ENCODE measurements at regions not wholly inside any gene's neighbourhood (a gene's known extent, or its start where the extent isn't known, plus 50 kb on each side); places are given as distances from the start of the nearest gene placed in this dataset.

DNA sequence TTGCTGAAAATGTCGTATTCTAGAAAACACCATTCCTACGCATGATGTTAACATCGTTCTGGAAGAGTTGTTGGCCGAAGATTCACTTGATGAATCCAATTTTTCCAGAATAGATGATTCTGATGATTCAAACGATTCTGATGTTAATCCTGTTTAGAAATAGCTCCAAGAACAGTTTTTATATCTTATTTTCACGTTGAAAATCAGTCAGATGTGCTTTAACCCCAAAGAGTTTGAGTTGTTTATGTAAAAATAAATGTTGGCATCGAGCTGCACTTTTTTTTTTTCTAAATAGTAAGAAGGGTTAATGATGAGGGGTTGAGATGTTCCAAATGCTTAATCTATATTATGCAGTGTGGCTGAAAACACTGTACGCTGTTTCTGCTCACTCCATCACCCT, 99.9 kb upstream of the LINC00305 start:
- Histone ChIP-seq H3K9me3 (ENCODE audit: insufficient read depth, low read length) (no peaks in the 10 kb centered on the region), H3K36me3 (ENCODE audit: low read length) (no peaks in the 10 kb centered on the region), H3K79me2 (ENCODE audit: insufficient read depth, low read length) (no peaks in the 10 kb centered on the region), H3K9me2 (replicated peaks; ENCODE audit: insufficient read depth, low read length) (no peaks in the 10 kb centered on the region), H2AFZ (ENCODE audit: low read depth, low read length, severe bottlenecking) (no peak overlapping the region), H3K27ac (ENCODE audit: low read depth, low read length) (no peak overlapping the region), H3K4me2 (ENCODE audit: low read depth, low read length, poor library complexity, severe bottlenecking) (no peak overlapping the region), H3K4me3 (ENCODE audit: insufficient read depth, low read length, poor library complexity, severe bottlenecking) (no peak overlapping the region), H3K9ac (ENCODE audit: low read length) (no peak overlapping the region), H3F3A (ENCODE audit: insufficient read depth) (no peaks in the 10 kb centered on the region), H3K27me3 (ENCODE audit: low read length) (no peaks in the 10 kb centered on the region), H4K20me1 (ENCODE audit: low read depth, low read length) (no peaks in the 10 kb centered on the region)
- TF ChIP-seq EZH2phosphoT487 (conservative IDR thresholded peaks at IDR 0.05; ENCODE audit: low read length) (no peak), CTCF (IDR thresholded peaks at IDR 0.05; ENCODE audit: insufficient read depth, low read length, poor library complexity, severe bottlenecking) (no peak)

DNA sequence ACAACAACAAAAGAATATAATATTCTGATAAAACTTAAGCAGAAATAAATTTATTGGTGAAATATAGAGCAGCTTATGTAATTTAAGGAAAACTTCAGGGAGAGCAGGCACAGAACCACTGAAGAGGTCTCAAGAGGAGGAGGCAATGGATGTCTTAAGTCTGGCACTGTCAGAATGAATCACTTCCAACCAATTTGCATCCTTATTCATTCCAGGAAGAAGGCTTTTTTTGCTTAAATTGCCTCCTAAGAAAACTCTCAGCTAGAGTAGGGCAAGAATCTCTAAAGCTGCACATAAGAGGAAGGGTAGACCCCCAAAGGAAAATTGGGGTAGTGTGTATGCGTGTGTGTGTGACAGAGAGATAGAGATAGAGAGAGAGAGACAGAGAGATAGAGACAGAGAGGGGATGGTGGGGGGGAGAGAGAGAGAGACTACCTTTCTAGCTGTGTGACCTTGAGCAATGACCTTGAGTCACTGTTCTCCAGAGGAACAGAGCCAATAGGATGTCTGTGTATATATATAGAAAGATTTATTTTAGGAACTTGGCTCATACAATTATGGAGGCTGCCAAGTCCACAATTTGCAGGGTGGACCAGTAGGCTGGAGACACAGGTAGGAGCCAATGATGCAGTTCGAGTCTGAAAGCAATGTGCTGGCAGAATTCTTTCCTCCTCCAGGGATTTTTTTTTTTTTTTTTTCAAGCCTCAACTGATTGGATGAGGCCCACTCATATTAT, 96.4 kb upstream of the LINC00305 start:
- H3K9me2 ChIP-seq (replicated peaks; ENCODE audit: insufficient read depth, low read length), result no peaks in the 10 kb centered on the region
- TF ChIP-seq CTCF (IDR thresholded peaks at IDR 0.05; ENCODE audit: insufficient read depth, low read length, poor library complexity, severe bottlenecking) (no peak), EZH2phosphoT487 (conservative IDR thresholded peaks at IDR 0.05; ENCODE audit: low read length) (no peak)
- no peak overlapping the region for H3K9ac ChIP-seq (ENCODE audit: low read length)
- H3K9me3 ChIP-seq (ENCODE audit: insufficient read depth, low read length), result no peaks in the 10 kb centered on the region
- H3K79me2 ChIP-seq (ENCODE audit: insufficient read depth, low read length), result no peaks in the 10 kb centered on the region
- no peak overlapping the region for H3K4me2 ChIP-seq (ENCODE audit: low read depth, low read length, poor library complexity, severe bottlenecking)
- no peak overlapping the region for H2AFZ ChIP-seq (ENCODE audit: low read depth, low read length, severe bottlenecking)
- H3K36me3 ChIP-seq (ENCODE audit: low read length), result no peaks in the 10 kb centered on the region
- H3K27ac ChIP-seq (ENCODE audit: low read depth, low read length), result no peak overlapping the region
- no peaks in the 10 kb centered on the region for H3F3A ChIP-seq (ENCODE audit: insufficient read depth)
- H3K4me3 ChIP-seq (ENCODE audit: insufficient read depth, low read length, poor library complexity, severe bottlenecking), result no peak overlapping the region
- no peaks in the 10 kb centered on the region for H4K20me1 ChIP-seq (ENCODE audit: low read depth, low read length)
- no peaks in the 10 kb centered on the region for H3K27me3 ChIP-seq (ENCODE audit: low read length)

- H3K9me2 ChIP-seq (replicated peaks; ENCODE audit: insufficient read depth, low read length), result no peaks in the 10 kb centered on the region
- H3K9me3 ChIP-seq (ENCODE audit: insufficient read depth, low read length), result no peaks in the 10 kb centered on the region
- no peaks in the 10 kb centered on the region for H3K36me3 ChIP-seq (ENCODE audit: low read length)
- no peaks in the 10 kb centered on the region for H3F3A ChIP-seq (ENCODE audit: insufficient read depth)
- TF ChIP-seq EZH2phosphoT487 (conservative IDR thresholded peaks at IDR 0.05; ENCODE audit: low read length), result no peak
- TF ChIP-seq CTCF (IDR thresholded peaks at IDR 0.05; ENCODE audit: insufficient read depth, low read length, poor library complexity, severe bottlenecking), result no peak
- H3K79me2 ChIP-seq (ENCODE audit: insufficient read depth, low read length), result no peaks in the 10 kb centered on the region
- no peak overlapping the region for H3K4me2 ChIP-seq (ENCODE audit: low read depth, low read length, poor library complexity, severe bottlenecking)
- no peaks in the 10 kb centered on the region for H4K20me1 ChIP-seq (ENCODE audit: low read depth, low read length)
- H3K9ac ChIP-seq (ENCODE audit: low read length), result no peak overlapping the region
- no peaks in the 10 kb centered on the region for H3K27me3 ChIP-seq (ENCODE audit: low read length)
- no peak overlapping the region for H3K4me3 ChIP-seq (ENCODE audit: insufficient read depth, low read length, poor library complexity, severe bottlenecking)
- no peak overlapping the region for H3K27ac ChIP-seq (ENCODE audit: low read depth, low read length)
- no peak overlapping the region for H2AFZ ChIP-seq (ENCODE audit: low read depth, low read length, severe bottlenecking)
These were observed 95.7 kb upstream of the LINC00305 start for GRCh38 chr18:64244571-64244970.

All from SU-DHL-6 (cell line).